HG03060 (cell line): ENCODE measurements at regions not wholly inside any gene's neighbourhood (a gene's known extent, or its start where the extent isn't known, plus 50 kb on each side); places are given as distances from the start of the nearest gene placed in this dataset.

Experiments
- ATAC-seq: cut with Tn5 transposase; IDR thresholded peaks from one replicate; pipeline ENCODE4 v1.9.1; 2021; ENCODE audit warnings: low read depth, moderate number of reproducible peaks; ENCODE audit not compliant: unreplicated experiment

DNA sequence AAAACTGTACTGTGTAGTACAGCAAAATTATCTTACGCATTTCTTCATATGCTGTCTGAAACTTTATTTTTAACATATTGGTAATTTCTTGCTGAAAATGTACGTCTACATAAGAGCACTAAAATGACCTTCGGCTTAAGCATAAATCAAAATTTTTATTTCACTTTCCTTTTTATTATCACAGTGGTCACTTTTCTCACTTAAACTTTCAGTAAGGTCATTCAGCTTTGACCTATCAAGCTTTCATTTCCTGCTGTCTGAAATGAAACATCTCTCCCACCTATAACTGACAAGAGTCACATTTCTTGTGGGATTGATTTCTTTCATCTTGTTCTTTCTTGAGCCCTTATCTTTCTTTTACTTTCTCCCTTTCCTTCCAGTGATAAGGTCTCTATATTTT lies 2212.7 kb upstream of the PCDH20 start:
- ATAC-seq: no peak

- ATAC-seq: no peak
Measured at GRCh38 chr13:63625869-63626268, 2210.2 kb upstream of the PCDH20 start.

DNA sequence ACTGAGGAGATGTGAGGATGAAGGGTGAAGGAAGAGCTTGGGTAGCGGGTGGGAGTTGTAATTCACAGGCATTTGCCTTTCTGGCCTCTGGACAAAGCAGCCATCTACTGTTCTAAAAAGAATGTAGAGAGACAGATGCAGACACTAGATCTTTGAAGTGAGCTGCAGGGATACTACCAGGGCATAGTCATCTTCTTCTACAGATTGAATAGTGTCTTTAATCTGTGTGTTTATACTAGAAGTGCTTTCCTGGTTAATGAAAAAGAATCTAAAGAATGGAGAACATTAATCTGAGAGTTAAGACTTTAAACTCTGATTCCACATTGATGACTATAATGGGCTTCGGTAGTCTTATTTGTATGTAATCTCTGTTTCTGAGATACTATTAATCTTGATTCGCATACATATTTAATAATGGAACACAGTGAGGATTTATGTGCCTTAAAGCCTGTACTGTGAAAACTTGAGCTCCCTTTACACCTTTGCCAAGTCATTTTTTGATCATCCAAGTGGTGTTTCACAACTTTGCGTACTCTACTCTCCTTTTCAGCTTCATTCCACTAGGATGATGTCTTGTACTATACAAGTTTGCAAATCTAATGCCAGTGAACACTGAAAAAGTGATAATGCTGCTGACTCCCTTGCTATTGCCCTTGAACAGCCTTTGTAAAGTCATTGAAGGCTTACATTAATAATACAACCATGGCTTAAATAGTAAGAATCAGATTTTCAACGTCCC lies 2199.4 kb upstream of the PCDH20 start:
- ATAC-seq: no peak

GRCh38 chr13:63607153-63607552 lies 2191.5 kb upstream of the PCDH20 start:
- ATAC-seq: no peak

DNA sequence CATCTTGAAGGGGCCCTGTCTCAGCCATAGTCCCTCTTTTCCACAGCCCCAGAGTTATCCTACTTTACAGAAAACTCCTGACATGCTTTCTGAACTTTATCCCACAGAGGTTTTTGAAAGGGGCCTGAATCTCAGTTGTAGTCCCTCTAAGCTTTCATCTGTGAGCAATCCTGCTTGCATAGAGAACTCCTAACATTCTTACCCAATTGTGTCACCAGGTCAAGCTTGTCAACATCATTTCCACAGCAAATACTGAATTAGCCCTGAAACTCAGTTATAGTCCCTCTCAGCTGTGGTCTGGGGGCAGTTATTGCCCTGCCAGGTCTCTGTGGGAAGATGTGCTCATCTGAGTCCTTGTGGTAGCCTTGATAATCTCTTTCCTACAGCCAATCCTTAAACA lies 2190.3 kb upstream of the PCDH20 start:
- ATAC-seq: no peak

- no peak for ATAC-seq
Measured at GRCh38 chr13:63605403-63605802, 2189.8 kb upstream of the PCDH20 start.

GRCh38 chr13:63595811-63596210 lies 2180.2 kb upstream of the PCDH20 start:
- ATAC-seq: no peak

GRCh38 chr13:63586467-63586866 lies 2170.8 kb upstream of the PCDH20 start:
- ATAC-seq: no peak

- ATAC-seq: no peak
Measured at GRCh38 chr13:63578796-63579195, 2163.1 kb upstream of the PCDH20 start.

DNA sequence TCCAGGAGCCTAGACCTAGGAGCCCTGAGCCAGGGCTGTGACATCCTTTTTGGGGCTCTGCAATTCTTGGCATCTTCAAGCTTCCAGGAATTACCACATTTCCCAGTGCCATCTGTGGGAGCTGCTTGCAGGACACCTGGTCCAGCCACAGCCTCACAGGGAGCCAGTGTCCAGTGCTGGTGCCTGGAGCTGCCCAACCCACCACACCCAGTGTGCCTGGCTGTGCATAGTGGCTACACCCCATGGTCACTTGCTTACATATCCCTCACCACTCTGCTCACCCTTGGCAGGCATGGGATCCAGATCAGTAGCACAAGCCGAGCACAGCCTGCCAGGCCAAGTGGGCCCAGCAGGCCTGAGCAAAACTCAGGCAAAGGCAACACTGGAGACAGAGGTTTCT lies 2151.4 kb upstream of the PCDH20 start:
- no peak for ATAC-seq

GRCh38 chr13:63554157-63554556 lies 2138.5 kb upstream of the PCDH20 start:
- no peak for ATAC-seq

GRCh38 chr13:63551731-63552130 lies 2136.1 kb upstream of the PCDH20 start:
- ATAC-seq: no peak

DNA sequence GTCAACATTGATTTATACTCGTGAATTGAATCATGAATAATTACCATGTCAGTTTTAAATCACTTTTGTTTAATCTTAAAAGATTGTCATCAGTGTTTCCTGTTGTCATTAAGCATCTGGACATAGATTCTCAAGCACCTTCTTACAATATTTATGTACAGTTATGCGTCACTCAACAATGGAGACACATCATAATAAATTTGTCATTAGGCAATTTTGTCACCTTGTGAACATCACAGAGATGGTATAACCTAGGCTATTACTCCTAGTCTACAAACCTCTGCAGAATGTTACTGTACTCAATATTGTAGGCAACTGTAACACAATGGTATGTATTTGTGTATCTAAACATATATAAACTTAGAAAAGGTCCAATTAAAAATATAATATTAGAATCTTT lies 2130.9 kb upstream of the PCDH20 start:
- ATAC-seq: no peak

GRCh38 chr13:63542770-63543169 lies 2127.1 kb upstream of the PCDH20 start:
- no peak for ATAC-seq

- no peak for ATAC-seq
Measured at GRCh38 chr13:63541336-63541735, 2125.7 kb upstream of the PCDH20 start.

DNA sequence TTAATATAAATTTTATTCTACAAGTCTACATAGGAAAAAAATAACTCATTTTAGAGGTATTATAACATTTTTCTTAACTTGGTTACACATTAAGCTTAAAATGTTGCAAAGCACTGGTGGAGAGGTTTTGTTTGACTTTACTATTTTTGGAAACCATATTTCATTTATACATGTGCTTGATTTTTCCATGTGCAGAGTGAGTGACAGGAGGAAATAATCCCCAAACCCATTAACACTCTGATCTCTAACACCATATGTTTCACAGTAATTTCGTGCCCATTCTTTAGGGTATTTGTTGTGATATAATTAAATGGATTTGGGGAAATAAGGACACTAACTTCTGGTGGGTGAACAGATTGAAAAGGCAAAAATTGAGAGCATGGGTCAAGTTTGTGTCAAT lies 2124.4 kb upstream of the PCDH20 start:
- ATAC-seq: no peak

GRCh38 chr13:63517371-63517770 lies 2101.7 kb upstream of the PCDH20 start:
- ATAC-seq: no peak

DNA sequence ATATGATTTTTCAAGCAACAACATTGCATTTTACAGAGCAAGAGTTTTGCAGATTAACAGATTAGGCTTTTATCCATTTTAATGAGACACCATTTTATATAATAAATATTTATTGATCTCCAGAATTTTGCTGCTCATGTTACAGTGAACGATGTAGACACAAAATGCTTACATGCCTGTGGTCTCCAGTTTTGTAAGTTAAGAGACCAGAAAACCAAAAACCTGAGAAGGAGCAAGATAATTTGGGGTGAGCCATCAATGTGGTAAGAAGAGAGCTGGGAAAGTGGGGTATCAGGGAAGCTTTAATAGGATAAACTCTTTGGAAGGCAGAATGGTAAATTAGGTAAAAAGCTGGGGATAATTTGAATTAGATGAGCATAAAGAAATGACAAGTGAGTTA lies 2100.5 kb upstream of the PCDH20 start:
- ATAC-seq: no peak

DNA sequence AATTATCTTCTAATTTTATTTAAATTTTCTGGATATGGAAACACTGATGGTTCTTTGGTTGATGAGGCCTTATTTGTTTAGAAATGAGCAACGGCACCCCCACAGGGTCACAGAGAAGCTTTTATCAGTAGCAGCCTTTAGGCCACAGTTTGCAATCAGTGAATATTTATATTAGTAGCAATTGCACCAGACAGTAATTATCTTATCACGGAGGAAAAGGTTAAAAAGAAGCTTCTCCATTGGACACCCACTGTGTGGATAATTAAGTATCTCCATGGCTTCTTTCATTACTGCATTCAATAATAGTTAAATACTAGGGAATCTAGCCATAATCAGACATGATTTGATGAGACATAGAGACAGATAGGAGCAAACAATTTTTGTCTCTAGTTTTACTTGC lies 2099.2 kb upstream of the PCDH20 start:
- ATAC-seq: no peak

DNA sequence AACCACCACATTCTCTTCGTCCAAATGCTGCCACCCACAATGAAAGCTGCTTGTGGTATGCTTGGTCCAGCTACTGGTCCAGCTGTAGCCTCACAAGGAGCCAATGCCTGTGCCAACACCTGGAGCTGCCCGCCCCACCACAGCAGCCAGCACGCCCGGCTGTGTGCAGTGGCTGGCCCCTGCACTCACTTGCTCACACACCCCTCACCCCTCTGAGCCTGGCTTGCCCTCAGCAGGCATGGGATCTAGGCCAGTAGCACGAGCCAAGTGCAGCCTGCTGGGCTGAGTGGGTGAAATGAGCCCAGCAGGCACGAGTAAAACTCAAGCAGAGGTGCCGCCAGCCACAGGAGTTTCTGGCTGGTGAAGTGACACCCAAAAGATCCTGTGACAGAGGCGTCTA lies 2096.4 kb upstream of the PCDH20 start:
- no peak for ATAC-seq

GRCh38 chr13:63501702-63502101 lies 2086.1 kb upstream of the PCDH20 start:
- no peak for ATAC-seq

DNA sequence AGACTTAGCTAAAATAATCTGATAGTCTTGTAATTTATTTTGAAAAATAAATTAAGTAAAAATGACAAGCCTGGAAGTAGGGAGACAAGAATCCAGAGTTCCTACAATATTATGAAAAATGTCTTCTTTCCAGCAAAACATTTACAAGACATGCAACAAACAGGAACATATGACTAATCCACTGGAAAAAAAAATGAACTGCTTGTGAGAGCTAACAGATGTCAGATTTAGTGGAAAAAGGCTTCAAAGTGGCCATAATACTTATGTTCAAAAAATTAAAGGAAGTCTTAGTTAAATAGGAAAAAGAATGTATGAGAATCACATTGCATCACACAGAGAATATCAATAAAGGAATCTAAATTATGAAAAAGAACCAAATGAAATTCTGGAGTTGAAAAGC lies 2082.0 kb upstream of the PCDH20 start:
- ATAC-seq: no peak

DNA sequence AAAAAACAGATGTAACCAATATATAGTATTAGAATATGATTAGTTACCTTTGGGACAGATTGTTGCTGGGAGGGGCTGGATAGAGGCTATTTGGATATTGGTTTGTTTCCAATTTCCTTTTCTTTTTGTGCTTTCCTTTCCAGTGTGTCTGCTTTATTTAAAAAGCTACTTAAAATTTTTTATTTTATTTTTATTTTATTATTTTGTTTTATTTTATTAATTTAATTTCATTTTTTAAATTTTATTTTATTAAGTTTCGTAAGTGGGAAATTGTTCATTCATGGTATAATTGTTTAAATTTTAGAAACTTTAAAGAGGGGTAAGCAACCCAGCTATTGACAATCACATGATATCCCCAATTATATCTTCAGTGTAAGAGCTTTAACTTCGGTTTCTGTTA lies 2077.0 kb upstream of the PCDH20 start:
- ATAC-seq: no peak
